Panc1 (cell line): ENCODE measurements at regions not wholly inside any gene's neighbourhood (a gene's known extent, or its start where the extent isn't known, plus 50 kb on each side); places are given as distances from the start of the nearest gene placed in this dataset.

Experiments used
- ATAC-seq: fragments of 200-7000 bp; cut with Tn5 transposase; 2 replicates; pipeline ENCODE4 v1.9.1; 2020; ENCODE audit warnings: mild to moderate bottlenecking, moderate library complexity
- BruUV-seq: library from RNA; stranded (reverse); fragments of 400-500 nt; replicated peaks from 2 replicates; lab custom pipeline; 2021; lab: Mats Ljungman, UMichigan
- CTCF ChIA-PET: fragments of 300-600 bp; sonication (Branson Sonifier 250); formaldehyde crosslinking; loops from one replicate; lab custom pipeline; 2022; ENCODE audit warnings: antibody characterized with exemption; lab: Charles Lee
- POLR2A ChIA-PET: fragments of 300-600 bp; sonication (Branson Sonifier 250); formaldehyde crosslinking; loops from one replicate; lab custom pipeline; 2022; ENCODE audit warnings: antibody characterized with exemption; lab: Charles Lee
- DNase-seq: peaks from one replicate; pipeline ENCODE4 v3.0.0-alpha.2; 2010; ENCODE audit warnings: low read depth, low spot score
- H3K27ac ChIP-seq: 2 replicates; pipeline ENCODE4 v1.5.1; 2011; ENCODE audit warnings: mild to moderate bottlenecking, low read length, inconsistent platforms
- H3K27me3 ChIP-seq: fragments of 200-500 bp; sonication (Bioruptor generic); 2 replicates; pipeline ENCODE4 v1.6.0; 2014; ENCODE audit warnings: low read length, inconsistent platforms; ENCODE audit not compliant: control insufficient read depth, insufficient read depth
- H3K36me3 ChIP-seq: fragments of 200-500 bp; sonication (Bioruptor generic); 2 replicates; pipeline ENCODE4 v1.5.1; 2014; ENCODE audit warnings: inconsistent platforms, mild to moderate bottlenecking, low read length, moderate library complexity; ENCODE audit not compliant: control insufficient read depth, insufficient read depth
- H3K4me1 ChIP-seq: 2 replicates; pipeline ENCODE4 v1.5.1; 2011; ENCODE audit warnings: inconsistent platforms, mild to moderate bottlenecking, low read length, moderate library complexity; ENCODE audit not compliant: control insufficient read depth, insufficient read depth
- H3K4me3 ChIP-seq, 2 experiments: 2 replicates each; pipeline ENCODE4 v1.5.1; 2011 to 2012; ENCODE audit warnings: low read depth in 2 of 2, low read length in 2 of 2, mild to moderate bottlenecking in 2 of 2, inconsistent platforms in 1 of 2, moderate library complexity in 1 of 2
- H3K9me3 ChIP-seq: fragments of 200-500 bp; sonication (Bioruptor generic); 2 replicates; pipeline ENCODE4 v1.5.1; 2014; ENCODE audit warnings: low read depth, mild to moderate bottlenecking, inconsistent platforms, low read length, moderate library complexity; ENCODE audit not compliant: control insufficient read depth, insufficient read depth
- CTCF ChIP-seq: fragments of 450-650 bp; IDR thresholded peaks from 2 replicates; pipeline ENCODE4 v1.5.1; 2017; ENCODE audit warnings: mild to moderate bottlenecking
- POLR2AphosphoS5 ChIP-seq: IDR thresholded peaks from 2 replicates; pipeline ENCODE4 v1.6.1; 2012; ENCODE audit warnings: mild to moderate bottlenecking, low read depth, low read length, moderate library complexity
- REST ChIP-seq, 2 experiments: IDR thresholded peaks; 2 replicates each; pipeline ENCODE4 v1.6.1; 2011 to 2012; ENCODE audit warnings: low read depth in 2 of 2, control low read depth in 1 of 2, low read length in 1 of 2, mild to moderate bottlenecking in 1 of 2, moderate library complexity in 1 of 2; ENCODE audit not compliant: insufficient read depth in 1 of 2
- SIN3A ChIP-seq: IDR thresholded peaks from 2 replicates; pipeline ENCODE4 v1.6.1; 2012; ENCODE audit warnings: low read depth, mild to moderate bottlenecking, low read length, moderate library complexity, borderline replicate concordance; ENCODE audit not compliant: insufficient read depth
- TCF7L2 ChIP-seq: IDR thresholded peaks from 2 replicates; pipeline ENCODE4 v1.6.1; 2011; ENCODE audit warnings: mild to moderate bottlenecking, low read depth, low read length, inconsistent platforms
- in situ Hi-C: cut with HindIII; loops from 2 replicates; pipeline ENCODE4 v1.10.0; 2016; ENCODE audit warnings: low sequenced_read_pairs, low pct_unique_long_range_greater_than_20kb
- intact Hi-C: fragments of 100-400 bp; cut with micrococcal nuclease; formaldehyde crosslinking; loops from one replicate; pipeline ENCODE4 v1.10.0; 2022; ENCODE audit not compliant: unreplicated experiment

- DNase-seq (no peak), ATAC-seq (no peak)
- POLR2A ChIA-PET: no interaction called here
- no peaks in the 10 kb centered on the region for H3K27me3 ChIP-seq
- in situ Hi-C loops (no loop called here), intact Hi-C loops (no loop called here)
- BruUV-seq: no TSS peak
- TF ChIP-seq REST (IDR thresholded peaks at IDR 0.05; ENCODE audit: insufficient read depth in 1 of 2, low read depth in 2 of 2, low read length in 1 of 2) (no peak), CTCF (no peak), SIN3A (no peak), POLR2AphosphoS5 (no peak), TCF7L2 (no peak)
- H3K9me3 ChIP-seq: no peaks in the 10 kb centered on the region
- H3K36me3 ChIP-seq: no peaks in the 10 kb centered on the region
- H3K4me1 ChIP-seq: no peaks in the 10 kb centered on the region
- H3K4me3 ChIP-seq: no peak overlapping the region
- CTCF ChIA-PET: no interaction called here
- no peak overlapping the region for H3K27ac ChIP-seq
Observed at GRCh38 chr13:34338102-34338501, 520.2 kb downstream of the RFC3 start.

DNA sequence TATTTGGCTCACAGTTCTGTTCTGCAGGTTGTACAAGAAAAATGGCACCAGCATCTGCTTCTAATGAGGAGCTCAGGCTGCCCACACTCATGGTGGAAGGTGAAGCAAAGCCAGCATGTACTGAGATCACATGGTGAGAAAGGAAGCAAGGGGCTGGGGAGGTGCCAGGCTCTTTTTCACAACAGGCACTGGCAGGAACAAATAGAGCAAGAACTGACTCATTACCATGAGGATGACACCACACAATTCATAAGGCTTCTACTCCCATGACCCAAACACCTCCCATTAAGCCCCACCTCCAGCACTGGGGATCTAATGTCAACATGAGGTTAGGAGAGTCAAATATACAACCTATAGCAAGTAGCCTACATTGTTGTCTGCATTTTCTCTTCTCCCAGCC lies 522.6 kb downstream of the RFC3 start:
- DNase-seq: no peak
- TF ChIP-seq TCF7L2 (no peak), SIN3A (no peak), CTCF (no peak), REST (IDR thresholded peaks at IDR 0.05; ENCODE audit: insufficient read depth in 1 of 2, low read depth in 2 of 2, low read length in 1 of 2) (no peak), POLR2AphosphoS5 (no peak)
- CTCF ChIA-PET: no interaction called here
- no TSS peak for BruUV-seq
- no peak for ATAC-seq
- H3K4me1 ChIP-seq: no peaks in the 10 kb centered on the region
- H3K36me3 ChIP-seq: no peaks in the 10 kb centered on the region
- intact Hi-C loops (no loop called here), in situ Hi-C loops (no loop called here)
- POLR2A ChIA-PET: no interaction called here
- H3K4me3 ChIP-seq: no peak overlapping the region
- H3K9me3 ChIP-seq: no peaks in the 10 kb centered on the region
- H3K27ac ChIP-seq: no peak overlapping the region
- no peaks in the 10 kb centered on the region for H3K27me3 ChIP-seq
